Spleen (tissue), 11 donors: ENCODE measurements at regions not wholly inside any gene's neighbourhood (a gene's known extent, or its start where the extent isn't known, plus 50 kb on each side); places are given as distances from the start of the nearest gene placed in this dataset.

Experiments used
- DNase-seq: peaks from one replicate; pipeline ENCODE4 v3.0.0-alpha.2; 2020
- H3K27ac ChIP-seq, 8 donors: fragments of 200-600 bp; sonication (generic) in 7 of 8; 1 replicate in 4 of 8; 2 replicates in 4 of 8; pipeline versions ENCODE4 v1.5.0 to v1.8.0; 2016 to 2021; ENCODE audit warnings: inconsistent platforms in 4 of 8, mild to moderate bottlenecking in 4 of 8, moderate library complexity in 1 of 8
- H3K27me3 ChIP-seq, 7 donors: fragments of 200-600 bp; sonication (generic) in 6 of 7; replicated peaks in 1 of 7; 1 replicate in 4 of 7; 2 replicates in 3 of 7; pipeline versions ENCODE4 v1.5.0 to v1.8.0; 2016 to 2021; ENCODE audit warnings: inconsistent platforms in 3 of 7, mild to moderate bottlenecking in 1 of 7
- H3K36me3 ChIP-seq, 6 donors: fragments of 200-600 bp; sonication (generic) in 5 of 6; 1 replicate in 4 of 6; 2 replicates in 2 of 6; pipeline versions ENCODE4 v1.5.0 to v1.8.0; 2016 to 2021; ENCODE audit warnings: inconsistent platforms in 2 of 6
- H3K4me1 ChIP-seq, 6 donors: fragments of 200-600 bp; sonication (generic) in 5 of 6; 1 replicate in 3 of 6; 2 replicates in 3 of 6; pipeline versions ENCODE4 v1.5.0 to v1.8.0; 2016 to 2021; ENCODE audit warnings: inconsistent platforms in 3 of 6
- H3K4me3 ChIP-seq, 8 donors: fragments of 200-600 bp; sonication (generic) in 7 of 8; 1 replicate in 4 of 8; 2 replicates in 4 of 8; pipeline versions ENCODE4 v1.5.0 to v1.8.0; 2016 to 2021; ENCODE audit warnings: inconsistent platforms in 4 of 8, mild to moderate bottlenecking in 4 of 8, moderate library complexity in 2 of 8
- H3K9me3 ChIP-seq, 8 donors: fragments of 200-600 bp; sonication (generic) in 7 of 8; 1 replicate in 4 of 8; 2 replicates in 4 of 8; pipeline versions ENCODE4 v1.5.0 to v1.8.0; 2016 to 2021; ENCODE audit warnings: inconsistent platforms in 4 of 8
- CTCF ChIP-seq, 11 experiments: fragments of 200-600 bp in 7 of 11; fragments of 450-650 bp in 4 of 11; sonication (generic) in 4 of 11; IDR thresholded peaks in 8 of 11; conservative IDR thresholded peaks in 3 of 11; 1 replicate in 7 of 11; 2 replicates in 4 of 11; pipeline versions ENCODE4 v1.4.0 to v1.8.0; 2016 to 2021; ENCODE audit warnings: antibody characterized with exemption in 11 of 11, inconsistent platforms in 4 of 11, mild to moderate bottlenecking in 1 of 11
- POLR2A ChIP-seq, 3 donors: fragments of 450-650 bp; IDR thresholded peaks; one replicate each; pipeline ENCODE4 v1.5.1; 2017; ENCODE audit warnings: antibody characterized with exemption in 3 of 3, mild to moderate bottlenecking in 1 of 3
- POLR2AphosphoS5 ChIP-seq, 3 donors: sonication (generic); formaldehyde crosslinking; IDR thresholded peaks; one replicate each; pipeline ENCODE4 v1.5.1; 2017; ENCODE audit warnings: antibody characterized with exemption in 3 of 3
- WGBS, 5 donors: extraction: QIAGEN DNeasy Blood & Tissue Kit in 3 of 5; methylation state at CpG; one replicate each; pipeline versions ENCODE4 v1.1.5 to v1.1.7; 2013 to 2018; 5-methylcytosine and 5-hydroxymethylcytosine counted together
- intact Hi-C: fragments of 100-400 bp; cut with DNase I; formaldehyde crosslinking; loops from one replicate; pipeline ENCODE4 v1.15.0; 2023; ENCODE audit warnings: low total_unique reads
- donor health status: healthy with polysubstance abuse.
- donor health status: DM: no; HTN: no; CAD: no; lungs with moderate emphysema.
- donor health status: DM: no; HTN: no; CAD: no.
- donor health status: Bipolar disorder and iron deficiency.
- donor health status: healthy.
- donor health status: DM: no; HTN: no; CAD: no.
- donor health status: DM: yes; HTN: yes; CAD: no.

GRCh38 chr11:80107415-80107814 lies 666.6 kb upstream of the TENM4 start:
- WGBS, 5 donors: 70 to 89% (median 80%) methylated on average over 1 of the region's 1 CpG
- no peaks in the 10 kb centered on the region for H3K36me3 ChIP-seq
- H3K27ac ChIP-seq: no peak overlapping the region
- H3K4me1 ChIP-seq: no peaks in the 10 kb centered on the region
- no peaks in the 10 kb centered on the region for H3K27me3 ChIP-seq
- peaks cover 0 to 5% (median 0%) of the 10 kb centered on the region in 8 donors for H3K9me3 ChIP-seq
- no peak for DNase-seq
- no peak for TF ChIP-seq POLR2A (IDR thresholded peaks at IDR 0.05)
- H3K4me3 ChIP-seq: no peak overlapping the region
- intact Hi-C loops: no loop called here

DNA sequence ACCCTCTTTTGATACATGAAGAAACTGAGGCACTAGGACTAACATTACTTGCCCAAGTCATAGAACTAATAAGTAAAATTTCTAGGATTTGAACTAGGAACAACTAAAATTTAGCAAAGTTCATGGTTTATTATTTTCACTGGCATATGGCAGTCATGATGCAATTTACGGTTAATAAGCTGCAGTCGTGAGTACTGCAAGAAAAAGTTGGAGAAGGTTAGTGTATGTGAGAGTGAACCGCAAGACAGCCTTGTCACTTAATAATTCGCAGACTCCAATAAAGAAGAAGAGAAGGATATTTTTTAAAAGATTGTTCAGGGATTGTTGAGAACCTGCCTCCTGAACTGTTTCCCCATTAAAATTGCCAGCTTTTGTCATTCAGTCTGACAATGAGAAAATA lies 663.4 kb upstream of the TENM4 start:
- WGBS, 5 donors: 70 to 89% (median 81%) methylated on average over 4 of the region's 4 CpGs
- TF ChIP-seq CTCF (IDR thresholded peaks at IDR 0.05 in 8 of 11, conservative IDR thresholded peaks at IDR 0.05 in 3 of 11): no peak
- TF ChIP-seq POLR2AphosphoS5 (IDR thresholded peaks at IDR 0.05): no peak
- no peak for TF ChIP-seq POLR2A (IDR thresholded peaks at IDR 0.05)
- Histone ChIP-seq H3K4me3 (no peak overlapping the region), H3K27me3 (no peaks in the 10 kb centered on the region), H3K27ac (no peak overlapping the region), H3K4me1 (no peaks in the 10 kb centered on the region), H3K9me3 (no peaks in the 10 kb centered on the region), H3K36me3 (no peaks in the 10 kb centered on the region)
- intact Hi-C loops: no loop called here
- DNase-seq: no peak

- Histone ChIP-seq H3K27ac (no peak overlapping the region), H3K36me3 (no peaks in the 10 kb centered on the region), H3K4me1 (no peaks in the 10 kb centered on the region), H3K27me3 (no peaks in the 10 kb centered on the region), H3K4me3 (no peak overlapping the region), H3K9me3 (no peaks in the 10 kb centered on the region)
- no peak for DNase-seq
- WGBS, 5 donors: 79 to 93% (median 87%) methylated on average over 4 of the region's 4 CpGs
- intact Hi-C loops: no loop called here
- TF ChIP-seq CTCF (IDR thresholded peaks at IDR 0.05 in 8 of 11, conservative IDR thresholded peaks at IDR 0.05 in 3 of 11) (no peak), POLR2A (IDR thresholded peaks at IDR 0.05) (no peak), POLR2AphosphoS5 (IDR thresholded peaks at IDR 0.05) (no peak)
Observed at GRCh38 chr11:80103142-80103859, 662.5 kb upstream of the TENM4 start.

DNA sequence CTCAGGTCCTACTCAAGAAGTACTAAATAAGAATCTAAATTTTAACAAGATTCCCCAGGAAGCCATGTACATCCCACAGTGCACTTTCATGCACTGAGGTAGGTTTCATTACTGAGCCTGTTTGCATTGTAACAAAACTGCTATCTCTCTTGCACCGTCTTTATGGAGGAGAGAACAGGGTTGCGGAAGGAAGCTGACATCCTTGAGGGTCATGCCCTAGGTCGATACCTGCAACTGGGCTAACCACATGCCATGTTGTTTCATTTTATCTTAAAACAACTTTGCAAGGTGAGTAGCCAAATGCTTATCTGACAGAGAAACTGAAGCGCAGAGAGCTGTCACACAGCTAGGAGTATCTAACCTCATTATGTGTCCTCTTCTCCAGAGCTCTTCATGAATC lies 656.3 kb upstream of the TENM4 start:
- intact Hi-C loops: no loop called here
- Histone ChIP-seq H3K27me3 (no peaks in the 10 kb centered on the region), H3K27ac (no peak overlapping the region), H3K36me3 (no peaks in the 10 kb centered on the region), H3K4me1 (no peaks in the 10 kb centered on the region), H3K9me3 (no peaks in the 10 kb centered on the region), H3K4me3 (no peak overlapping the region)
- TF ChIP-seq POLR2AphosphoS5 (IDR thresholded peaks at IDR 0.05): no peak
- no peak for TF ChIP-seq CTCF (IDR thresholded peaks at IDR 0.05 in 8 of 11, conservative IDR thresholded peaks at IDR 0.05 in 3 of 11)
- TF ChIP-seq POLR2A (IDR thresholded peaks at IDR 0.05): no peak
- WGBS, 5 donors: 83 to 91% (median 87%) methylated on average over 4 of the region's 4 CpGs
- DNase-seq: no peak
